GM06990 (cell line): ENCODE measurements at regions not wholly inside any gene's neighbourhood (a gene's known extent, or its start where the extent isn't known, plus 50 kb on each side); places are given as distances from the start of the nearest gene placed in this dataset.
"Not testable (repeated sequence)": the region's sequence is repeated elsewhere in the genome, so short reads cannot be mapped to it uniquely, and the experiment has no call there.

ENCODE experiments used
- DNase-seq: peaks from one replicate; pipeline ENCODE4 v3.0.0-alpha.2; 2011; ENCODE audit not compliant: insufficient read length; ENCODE audit errors: extremely low read depth
- H3K27me3 ChIP-seq: replicated peaks from 2 replicates; pipeline ENCODE4 v1.6.0; 2011; ENCODE audit warnings: low read length; ENCODE audit not compliant: control insufficient read depth, insufficient read depth
- H3K36me3 ChIP-seq: 2 replicates; pipeline ENCODE4 v1.5.1; 2011; ENCODE audit warnings: low read length; ENCODE audit not compliant: control insufficient read depth, insufficient read depth
- H3K4me3 ChIP-seq: replicated peaks from 2 replicates; pipeline ENCODE4 v1.5.1; 2011; ENCODE audit warnings: low read depth, mild to moderate bottlenecking, control low read depth, low read length
- CTCF ChIP-seq: IDR thresholded peaks from 2 replicates; pipeline ENCODE4 v1.5.1; 2011; ENCODE audit warnings: low read length, control low read depth, mild to moderate bottlenecking, inconsistent platforms; ENCODE audit not compliant: insufficient read depth, poor library complexity, severe bottlenecking

- no peak for TF ChIP-seq CTCF
- Histone ChIP-seq H3K27me3 (no peaks in the 10 kb centered on the region), H3K4me3 (no peak overlapping the region), H3K36me3 (no peaks in the 10 kb centered on the region)
- DNase-seq, result no peak
These were observed 192.8 kb upstream of the ZNF521 start for GRCh38 chr18:25544546-25545287.

DNA sequence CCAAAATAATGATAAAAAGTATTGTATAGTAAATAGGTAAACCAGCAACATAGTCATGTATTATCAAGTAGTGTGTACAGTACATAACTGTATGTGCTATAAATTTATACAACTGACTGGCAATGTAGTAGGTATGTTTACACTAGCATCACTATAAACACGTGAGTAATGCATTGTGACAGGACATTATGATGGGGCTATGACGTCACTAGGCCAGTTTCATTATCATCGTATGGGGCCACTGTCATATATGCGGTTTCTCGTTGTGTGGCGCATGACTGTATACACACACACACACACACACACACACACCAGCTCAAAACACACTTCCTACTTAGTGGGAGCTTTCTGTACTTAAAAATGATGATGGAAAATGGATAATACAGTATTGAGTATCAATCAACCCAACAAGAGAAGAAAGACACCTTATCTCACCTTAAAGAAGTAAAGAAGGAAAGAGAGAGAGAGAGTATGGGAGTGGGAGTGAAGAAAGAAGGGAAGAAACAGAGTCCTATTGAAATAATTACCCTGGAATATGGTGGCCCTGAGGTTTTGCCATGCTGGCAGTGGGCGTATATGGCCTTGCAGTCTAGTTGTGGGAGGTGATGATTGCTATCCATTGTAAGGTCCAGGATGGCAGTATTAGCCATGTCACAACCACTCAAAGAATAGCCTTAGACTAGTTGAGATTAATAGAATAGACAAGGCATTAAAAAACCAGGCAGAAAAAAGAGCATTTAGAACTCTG, 186.4 kb upstream of the ZNF521 start:
- no peak for DNase-seq
- no peak for TF ChIP-seq CTCF

GRCh38 chr18:25535495-25535894, 183.5 kb upstream of the ZNF521 start:
- H3K27me3 ChIP-seq, result no peaks in the 10 kb centered on the region
- no peak overlapping the region for H3K4me3 ChIP-seq
- no peaks in the 10 kb centered on the region for H3K36me3 ChIP-seq
- no peak for TF ChIP-seq CTCF
- no peak for DNase-seq

More for the DNA sequence above, 186.4 kb upstream of the ZNF521 start:
- Histone ChIP-seq H3K4me3 (no peak overlapping the region), H3K27me3 (no peaks in the 10 kb centered on the region), H3K36me3 (no peaks in the 10 kb centered on the region)

- H3K4me3 ChIP-seq, result no peak overlapping the region
- TF ChIP-seq CTCF, result no peak
- H3K36me3 ChIP-seq, result no peaks in the 10 kb centered on the region
- H3K27me3 ChIP-seq, result no peaks in the 10 kb centered on the region
- DNase-seq, result no peak
These were observed 182.4 kb upstream of the ZNF521 start for GRCh38 chr18:25534401-25534800.

- TF ChIP-seq CTCF, result no peak
- Histone ChIP-seq H3K4me3 (no peak overlapping the region), H3K36me3 (no peaks in the 10 kb centered on the region), H3K27me3 (no peaks in the 10 kb centered on the region)
- no peak for DNase-seq
These were observed 181.3 kb upstream of the ZNF521 start for GRCh38 chr18:25533218-25533617.

GRCh38 chr18:25531207-25531606, 179.2 kb upstream of the ZNF521 start:
- no peak for DNase-seq
- no peaks in the 10 kb centered on the region for H3K36me3 ChIP-seq
- no peak for TF ChIP-seq CTCF
- no peak overlapping the region for H3K4me3 ChIP-seq
- no peaks in the 10 kb centered on the region for H3K27me3 ChIP-seq

GRCh38 chr18:25525789-25526188, 173.8 kb upstream of the ZNF521 start:
- not testable (repeated sequence) for H3K36me3 ChIP-seq, H3K27me3 ChIP-seq, H3K4me3 ChIP-seq, DNase-seq
